ENCODE measurements at regions not wholly inside any gene's neighbourhood (a gene's known extent, or its start where the extent isn't known, plus 50 kb on each side); places are given as distances from the start of the nearest gene placed in this dataset.

- Histone ChIP-seq H3K27me3 (ENCODE audit: control insufficient read depth, low read length) (no peaks in the 10 kb centered on the region), H3K4me2 (ENCODE audit: low read length) (no peak overlapping the region), H4K20me1 (ENCODE audit: control insufficient read depth, insufficient read depth, low read depth, low read length) (no peaks in the 10 kb centered on the region), H3K4me1 (ENCODE audit: control insufficient read depth, low read length) (no peaks in the 10 kb centered on the region), H3K36me3 (ENCODE audit: control insufficient read depth, low read length) (no peaks in the 10 kb centered on the region), H3K9me2 (replicated peaks; ENCODE audit: control insufficient read depth, low read length) (no peaks in the 10 kb centered on the region), H3K27ac (ENCODE audit: low read depth, low read length) (no peak overlapping the region), H3K9me3 (ENCODE audit: control insufficient read depth, insufficient read depth, low read length) (no peaks in the 10 kb centered on the region), H3F3A (ENCODE audit: control insufficient read depth, insufficient read depth) (no peaks in the 10 kb centered on the region), H3K79me2 (ENCODE audit: control insufficient read depth, low read length) (no peaks in the 10 kb centered on the region), H3K4me3 (ENCODE audit: low read length) (no peak overlapping the region)
- TF ChIP-seq CTCF (IDR thresholded peaks at IDR 0.05; ENCODE audit: low read depth, low read length, poor library complexity, severe bottlenecking) (no peak), EZH2phosphoT487 (IDR thresholded peaks at IDR 0.05; ENCODE audit: borderline replicate concordance, low read length) (no peak)
These were observed 309.1 kb upstream of the CELF4 start for GRCh38 chr18:37874721-37875120.

GRCh38 chr18:37873416-37873815, 307.8 kb upstream of the CELF4 start:
- no peaks in the 10 kb centered on the region for H3K27me3 ChIP-seq (ENCODE audit: control insufficient read depth, low read length)
- H4K20me1 ChIP-seq (ENCODE audit: control insufficient read depth, insufficient read depth, low read depth, low read length) = no peaks in the 10 kb centered on the region
- H3K27ac ChIP-seq (ENCODE audit: low read depth, low read length) = no peak overlapping the region
- no peaks in the 10 kb centered on the region for H3K4me1 ChIP-seq (ENCODE audit: control insufficient read depth, low read length)
- H3K4me2 ChIP-seq (ENCODE audit: low read length) = no peak overlapping the region
- H3K4me3 ChIP-seq (ENCODE audit: low read length) = no peak overlapping the region
- TF ChIP-seq EZH2phosphoT487 (IDR thresholded peaks at IDR 0.05; ENCODE audit: borderline replicate concordance, low read length) (no peak), CTCF (IDR thresholded peaks at IDR 0.05; ENCODE audit: low read depth, low read length, poor library complexity, severe bottlenecking) (no peak)
- H3K9me3 ChIP-seq (ENCODE audit: control insufficient read depth, insufficient read depth, low read length) = no peaks in the 10 kb centered on the region
- no peaks in the 10 kb centered on the region for H3K79me2 ChIP-seq (ENCODE audit: control insufficient read depth, low read length)
- H3K36me3 ChIP-seq (ENCODE audit: control insufficient read depth, low read length) = no peaks in the 10 kb centered on the region
- no peaks in the 10 kb centered on the region for H3F3A ChIP-seq (ENCODE audit: control insufficient read depth, insufficient read depth)
- H3K9me2 ChIP-seq (replicated peaks; ENCODE audit: control insufficient read depth, low read length) = no peaks in the 10 kb centered on the region

- no peaks in the 10 kb centered on the region for H3K27me3 ChIP-seq (ENCODE audit: control insufficient read depth, low read length)
- TF ChIP-seq CTCF (IDR thresholded peaks at IDR 0.05; ENCODE audit: low read depth, low read length, poor library complexity, severe bottlenecking) (no peak), EZH2phosphoT487 (IDR thresholded peaks at IDR 0.05; ENCODE audit: borderline replicate concordance, low read length) (no peak)
- H3K27ac ChIP-seq (ENCODE audit: low read depth, low read length) = no peak overlapping the region
- H3K4me2 ChIP-seq (ENCODE audit: low read length) = no peak overlapping the region
- no peaks in the 10 kb centered on the region for H3F3A ChIP-seq (ENCODE audit: control insufficient read depth, insufficient read depth)
- H3K4me3 ChIP-seq (ENCODE audit: low read length) = no peak overlapping the region
- H3K79me2 ChIP-seq (ENCODE audit: control insufficient read depth, low read length) = no peaks in the 10 kb centered on the region
- no peaks in the 10 kb centered on the region for H3K9me2 ChIP-seq (replicated peaks; ENCODE audit: control insufficient read depth, low read length)
- no peaks in the 10 kb centered on the region for H3K9me3 ChIP-seq (ENCODE audit: control insufficient read depth, insufficient read depth, low read length)
- H3K4me1 ChIP-seq (ENCODE audit: control insufficient read depth, low read length) = no peaks in the 10 kb centered on the region
- H3K36me3 ChIP-seq (ENCODE audit: control insufficient read depth, low read length) = no peaks in the 10 kb centered on the region
- no peaks in the 10 kb centered on the region for H4K20me1 ChIP-seq (ENCODE audit: control insufficient read depth, insufficient read depth, low read depth, low read length)
These were observed 307.0 kb upstream of the CELF4 start for GRCh38 chr18:37872562-37872961.

GRCh38 chr18:37871561-37871960, 306.0 kb upstream of the CELF4 start:
- Histone ChIP-seq H3F3A (ENCODE audit: control insufficient read depth, insufficient read depth) (no peaks in the 10 kb centered on the region), H3K4me3 (ENCODE audit: low read length) (no peak overlapping the region), H3K36me3 (ENCODE audit: control insufficient read depth, low read length) (no peaks in the 10 kb centered on the region), H3K9me3 (ENCODE audit: control insufficient read depth, insufficient read depth, low read length) (no peaks in the 10 kb centered on the region), H3K27ac (ENCODE audit: low read depth, low read length) (no peak overlapping the region), H3K9me2 (replicated peaks; ENCODE audit: control insufficient read depth, low read length) (no peaks in the 10 kb centered on the region), H3K79me2 (ENCODE audit: control insufficient read depth, low read length) (no peaks in the 10 kb centered on the region), H3K4me2 (ENCODE audit: low read length) (no peak overlapping the region), H3K4me1 (ENCODE audit: control insufficient read depth, low read length) (no peaks in the 10 kb centered on the region), H4K20me1 (ENCODE audit: control insufficient read depth, insufficient read depth, low read depth, low read length) (no peaks in the 10 kb centered on the region), H3K27me3 (ENCODE audit: control insufficient read depth, low read length) (no peaks in the 10 kb centered on the region)
- TF ChIP-seq EZH2phosphoT487 (IDR thresholded peaks at IDR 0.05; ENCODE audit: borderline replicate concordance, low read length) (no peak), CTCF (IDR thresholded peaks at IDR 0.05; ENCODE audit: low read depth, low read length, poor library complexity, severe bottlenecking) (no peak)

All from DOHH2 (cell line).